IPS-18c (cell line): ENCODE measurements at regions not wholly inside any gene's neighbourhood (a gene's known extent, or its start where the extent isn't known, plus 50 kb on each side); places are given as distances from the start of the nearest gene placed in this dataset.

Source experiments
- H3K4me3 ChIP-seq: 2 replicates; pipeline ENCODE4 v1.7.0; 2013; ENCODE audit warnings: low read depth, mild to moderate bottlenecking, low read length, moderate library complexity; ENCODE audit not compliant: insufficient read depth
- H3K9me3 ChIP-seq: one replicate; pipeline ENCODE4 v1.6.1; 2013; ENCODE audit warnings: mild to moderate bottlenecking, low read length, moderate library complexity; ENCODE audit not compliant: control insufficient read depth, insufficient read depth

GRCh38 chr3:76554707-76555106 lies 485.2 kb upstream of the ROBO2 start:
- H3K9me3 ChIP-seq: no peaks in the 10 kb centered on the region
- no peak overlapping the region for H3K4me3 ChIP-seq

GRCh38 chr3:76561494-76562236 lies 478.2 kb upstream of the ROBO2 start:
- H3K9me3 ChIP-seq: no peaks in the 10 kb centered on the region
- no peak overlapping the region for H3K4me3 ChIP-seq

- Histone ChIP-seq H3K4me3 (no peak overlapping the region), H3K9me3 (no peaks in the 10 kb centered on the region)
Observed at GRCh38 chr3:76565496-76566210, 474.2 kb upstream of the ROBO2 start.

- Histone ChIP-seq H3K4me3 (no peak overlapping the region), H3K9me3 (no peaks in the 10 kb centered on the region)
Observed at GRCh38 chr3:76566211-76566534, 473.7 kb upstream of the ROBO2 start.

- Histone ChIP-seq H3K9me3 (no peaks in the 10 kb centered on the region), H3K4me3 (no peak overlapping the region)
Observed at GRCh38 chr3:76566904-76567303, 473.0 kb upstream of the ROBO2 start.

GRCh38 chr3:76570436-76571057 lies 469.4 kb upstream of the ROBO2 start:
- Histone ChIP-seq H3K4me3 (no peak overlapping the region), H3K9me3 (no peaks in the 10 kb centered on the region)

GRCh38 chr3:76576201-76576600 lies 463.7 kb upstream of the ROBO2 start:
- Histone ChIP-seq H3K4me3 (no peak overlapping the region), H3K9me3 (no peaks in the 10 kb centered on the region)

GRCh38 chr3:76582098-76582497 lies 457.8 kb upstream of the ROBO2 start:
- Histone ChIP-seq H3K4me3 (no peak overlapping the region), H3K9me3 (no peaks in the 10 kb centered on the region)

- Histone ChIP-seq H3K4me3 (no peak overlapping the region), H3K9me3 (no peaks in the 10 kb centered on the region)
Observed at GRCh38 chr3:76582632-76583378, 457.1 kb upstream of the ROBO2 start.

- Histone ChIP-seq H3K9me3 (no peaks in the 10 kb centered on the region), H3K4me3 (no peak overlapping the region)
Observed at GRCh38 chr3:76585794-76586392, 454.0 kb upstream of the ROBO2 start.

- no peaks in the 10 kb centered on the region for H3K9me3 ChIP-seq
- H3K4me3 ChIP-seq: no peak overlapping the region
Observed at GRCh38 chr3:76586471-76586870, 453.4 kb upstream of the ROBO2 start.

GRCh38 chr3:76610150-76610549 lies 429.7 kb upstream of the ROBO2 start:
- H3K4me3 ChIP-seq: no peak overlapping the region
- H3K9me3 ChIP-seq: no peaks in the 10 kb centered on the region

GRCh38 chr3:76615719-76616118 lies 424.2 kb upstream of the ROBO2 start:
- Histone ChIP-seq H3K4me3 (no peak overlapping the region), H3K9me3 (no peaks in the 10 kb centered on the region)

GRCh38 chr3:76624164-76624563 lies 415.7 kb upstream of the ROBO2 start:
- H3K4me3 ChIP-seq: no peak overlapping the region

GRCh38 chr3:76627236-76627635 lies 412.7 kb upstream of the ROBO2 start:
- Histone ChIP-seq H3K4me3 (no peak overlapping the region), H3K9me3 (no peaks in the 10 kb centered on the region)

More at GRCh38 chr3:76624164-76624563, 415.7 kb upstream of the ROBO2 start:
- H3K9me3 ChIP-seq: no peaks in the 10 kb centered on the region

GRCh38 chr3:76631251-76631650 lies 408.6 kb upstream of the ROBO2 start:
- Histone ChIP-seq H3K4me3 (no peak overlapping the region), H3K9me3 (no peaks in the 10 kb centered on the region)

GRCh38 chr3:76638006-76638405 lies 401.9 kb upstream of the ROBO2 start:
- Histone ChIP-seq H3K9me3 (no peaks in the 10 kb centered on the region), H3K4me3 (no peak overlapping the region)
